OCI-LY7 (cell line): ENCODE measurements at regions not wholly inside any gene's neighbourhood (a gene's known extent, or its start where the extent isn't known, plus 50 kb on each side); places are given as distances from the start of the nearest gene placed in this dataset.
"Not testable (repeated sequence)": the region's sequence is repeated elsewhere in the genome, so short reads cannot be mapped to it uniquely, and the experiment has no call there.

Experiments used
- BruUV-seq: library from RNA; stranded (reverse); fragments of 400-500 nt; replicated peaks from 2 replicates; lab custom pipeline; 2021; lab: Mats Ljungman, UMichigan
- CTCF ChIA-PET: fragments of 300-600 bp; sonication (Branson Sonifier 250); formaldehyde crosslinking; loops from one replicate; lab custom pipeline; 2022; ENCODE audit warnings: antibody characterized with exemption; ENCODE audit not compliant: unreplicated experiment; lab: Charles Lee
- POLR2A ChIA-PET: fragments of 300-600 bp; sonication (Branson Sonifier 250); formaldehyde crosslinking; loops from one replicate; lab custom pipeline; 2022; ENCODE audit warnings: antibody characterized with exemption; lab: Charles Lee
- DNase-seq: peaks from one replicate; pipeline ENCODE4 v3.0.0-alpha.2; 2015; ENCODE audit warnings: low spot score
- H2AFZ ChIP-seq: fragments of 200-600 bp; sonication (generic), shearing (Covaris generic); 2 replicates; pipeline ENCODE4 v1.6.1; 2014; ENCODE audit warnings: mild to moderate bottlenecking, antibody characterized with exemption, low read length, moderate library complexity
- H3K27ac ChIP-seq: fragments of 200-600 bp; sonication (generic); 2 replicates; pipeline ENCODE4 v1.5.1; 2014; ENCODE audit warnings: mixed run types, low read depth, mild to moderate bottlenecking, moderate library complexity, low read length, inconsistent platforms; ENCODE audit not compliant: poor library complexity, severe bottlenecking
- H3K36me3 ChIP-seq: fragments of 200-600 bp; sonication (generic); 2 replicates; pipeline ENCODE4 v1.6.1; 2014; ENCODE audit warnings: mild to moderate bottlenecking, antibody characterized with exemption, low read length, moderate library complexity, mixed read lengths; ENCODE audit not compliant: insufficient read depth
- H3K4me1 ChIP-seq: fragments of 200-600 bp; sonication (generic); 2 replicates; pipeline ENCODE4 v1.5.1; 2014; ENCODE audit warnings: mild to moderate bottlenecking, low read length; ENCODE audit not compliant: insufficient read depth, poor library complexity, severe bottlenecking
- H3K4me2 ChIP-seq: fragments of 200-600 bp; sonication (generic); 2 replicates; pipeline ENCODE4 v1.6.1; 2014; ENCODE audit warnings: mild to moderate bottlenecking, low read length
- H3K4me3 ChIP-seq: fragments of 200-600 bp; sonication (generic); 2 replicates; pipeline ENCODE4 v1.5.1; 2014; ENCODE audit warnings: mild to moderate bottlenecking, low read depth, low read length; ENCODE audit not compliant: poor library complexity, severe bottlenecking
- H3K79me2 ChIP-seq: fragments of 200-600 bp; sonication (generic); 2 replicates; pipeline ENCODE4 v1.6.1; 2016; ENCODE audit warnings: low read depth, mild to moderate bottlenecking, low read length, moderate library complexity, mixed read lengths; ENCODE audit not compliant: insufficient read depth
- H3K9me2 ChIP-seq: fragments of 200-600 bp; sonication (generic); 2 replicates; pipeline ENCODE4 v1.6.1; 2016; ENCODE audit warnings: mild to moderate bottlenecking, low read length, mixed read lengths; ENCODE audit not compliant: insufficient read depth
- H3K9me3 ChIP-seq: fragments of 200-600 bp; sonication (generic); 2 replicates; pipeline ENCODE4 v1.6.1; 2014; ENCODE audit warnings: mild to moderate bottlenecking, mixed run types, low read length, mixed read lengths
- H4K20me1 ChIP-seq: fragments of 200-600 bp; sonication (generic); 2 replicates; pipeline ENCODE4 v1.6.1; 2014; ENCODE audit warnings: mild to moderate bottlenecking, antibody characterized with exemption, low read length, moderate library complexity, mixed read lengths; ENCODE audit not compliant: insufficient read depth
- CTCF ChIP-seq: fragments of 200-600 bp; sonication (generic); conservative IDR thresholded peaks from 2 replicates; pipeline ENCODE4 v1.5.1; 2014; ENCODE audit warnings: mild to moderate bottlenecking, antibody characterized with exemption, low read length, moderate library complexity, mixed read lengths
- EZH2phosphoT487 ChIP-seq: fragments of 200-600 bp; sonication (generic); IDR thresholded peaks from 2 replicates; pipeline ENCODE4 v1.6.1; 2018; ENCODE audit warnings: low read depth, borderline replicate concordance, mild to moderate bottlenecking, mixed run types, antibody characterized with exemption, low read length, moderate library complexity, mixed read lengths
- intact Hi-C: fragments of 100-400 bp; cut with micrococcal nuclease; formaldehyde crosslinking; loops from one replicate; pipeline ENCODE4 v1.10.0; 2022; ENCODE audit not compliant: unreplicated experiment

- POLR2A ChIA-PET: interaction anchor here (1.2 to 1.3 kb wide), 3 partner anchors 9 to 51 kb away, joined by 4 to 6 read pairs (median 4); no protein-coding TSS in a partner anchor
- TF ChIP-seq EZH2phosphoT487 (no peak), CTCF (no peak)
- H4K20me1 ChIP-seq: no peaks in the 10 kb centered on the region
- intact Hi-C loops: no loop called here
- no peaks in the 10 kb centered on the region for H3K9me3 ChIP-seq
- no peak for DNase-seq
- no peaks in the 10 kb centered on the region for H3K36me3 ChIP-seq
- no peak overlapping the region for H2AFZ ChIP-seq
- no peak overlapping the region for H3K4me3 ChIP-seq
- CTCF ChIA-PET: no interaction called here
- H3K9me2 ChIP-seq: no peaks in the 10 kb centered on the region
- no peaks in the 10 kb centered on the region for H3K4me1 ChIP-seq
- no peak overlapping the region for H3K4me2 ChIP-seq
- no peaks in the 10 kb centered on the region for H3K79me2 ChIP-seq
- no TSS peak for BruUV-seq
- no peak overlapping the region for H3K27ac ChIP-seq
Observed at GRCh38 chr3:30453360-30454039, 152.9 kb upstream of the TGFBR2 start.

- H3K27ac ChIP-seq: no peak overlapping the region
- no peaks in the 10 kb centered on the region for H3K36me3 ChIP-seq
- intact Hi-C loops: no loop called here
- no peaks in the 10 kb centered on the region for H3K9me2 ChIP-seq
- no peaks in the 10 kb centered on the region for H3K4me1 ChIP-seq
- no peak for DNase-seq
- TF ChIP-seq EZH2phosphoT487 (no peak), CTCF (no peak)
- POLR2A ChIA-PET: interaction anchor here (1.2 to 1.4 kb wide), 4 partner anchors 10 to 49 kb away, joined by 4 to 6 read pairs (median 4); no protein-coding TSS in a partner anchor
- no peaks in the 10 kb centered on the region for H3K79me2 ChIP-seq
- H3K4me3 ChIP-seq: no peak overlapping the region
- H3K9me3 ChIP-seq: no peaks in the 10 kb centered on the region
- H2AFZ ChIP-seq: no peak overlapping the region
- no peak overlapping the region for H3K4me2 ChIP-seq
- no TSS peak for BruUV-seq
- no peaks in the 10 kb centered on the region for H4K20me1 ChIP-seq
- CTCF ChIA-PET: no interaction called here
Observed at GRCh38 chr3:30454636-30455035, 151.8 kb upstream of the TGFBR2 start.

- H3K9me2 ChIP-seq, H3K27ac ChIP-seq, CTCF ChIA-PET, H3K79me2 ChIP-seq, H3K4me2 ChIP-seq, H3K4me1 ChIP-seq, H2AFZ ChIP-seq, H4K20me1 ChIP-seq, DNase-seq, H3K36me3 ChIP-seq, H3K9me3 ChIP-seq, intact Hi-C loops, H3K4me3 ChIP-seq, BruUV-seq: not testable (repeated sequence)
- POLR2A ChIA-PET: interaction anchor here (1.4 kb wide), 1 partner anchor 19 kb away, joined by 4 read pairs; no protein-coding TSS in a partner anchor
Observed at GRCh38 chr3:30455112-30455511, 151.3 kb upstream of the TGFBR2 start.
